GM23338 (cell line): ENCODE measurements at regions not wholly inside any gene's neighbourhood (a gene's known extent, or its start where the extent isn't known, plus 50 kb on each side); places are given as distances from the start of the nearest gene placed in this dataset.
A peak's percentile ranks its signal among the peaks of the same experiment; 100 is the strongest.

Experiments
- ATAC-seq: fragments of 200-7000 bp; cut with Tn5 transposase; 3 replicates; pipeline ENCODE4 v1.9.1; 2020
- DNase-seq: peaks from one replicate; pipeline ENCODE4 v3.0.0-alpha.2; 2015; ENCODE audit warnings: low spot score
- H2AFZ ChIP-seq: fragments of 200-600 bp; sonication (generic); 2 replicates; pipeline ENCODE4 v1.8.0; 2016; ENCODE audit warnings: antibody characterized with exemption, mild to moderate bottlenecking, moderate library complexity
- H3F3A ChIP-seq: fragments of 200-600 bp; sonication (generic); replicated peaks from 2 replicates; pipeline ENCODE4 v1.8.0; 2017; ENCODE audit warnings: antibody characterized with exemption, mixed run types, low read depth
- H3K27ac ChIP-seq: fragments of 200-600 bp; sonication (generic); 2 replicates; pipeline ENCODE4 v1.6.1; 2016; ENCODE audit warnings: low read depth
- H3K27me3 ChIP-seq: fragments of 200-600 bp; sonication (generic); 2 replicates; pipeline ENCODE4 v1.8.0; 2016; ENCODE audit warnings: mild to moderate bottlenecking, mixed run types, moderate library complexity; ENCODE audit not compliant: insufficient read depth
- H3K36me3 ChIP-seq: fragments of 200-600 bp; sonication (generic); 2 replicates; pipeline ENCODE4 v1.8.0; 2016; ENCODE audit warnings: mild to moderate bottlenecking; ENCODE audit not compliant: insufficient read depth
- H3K4me1 ChIP-seq: fragments of 200-600 bp; sonication (generic); 2 replicates; pipeline ENCODE4 v1.8.0; 2016; ENCODE audit warnings: mild to moderate bottlenecking, moderate library complexity; ENCODE audit not compliant: insufficient read depth
- H3K4me2 ChIP-seq: fragments of 200-600 bp; sonication (generic); 2 replicates; pipeline ENCODE4 v1.7.1; 2017; ENCODE audit warnings: mixed run types
- H3K4me3 ChIP-seq: fragments of 200-600 bp; sonication (generic); 2 replicates; pipeline ENCODE4 v1.6.1; 2016; ENCODE audit warnings: mixed run types
- H3K79me2 ChIP-seq: fragments of 200-600 bp; sonication (generic); replicated peaks from 2 replicates; pipeline ENCODE4 v1.8.0; 2017; ENCODE audit warnings: mild to moderate bottlenecking; ENCODE audit not compliant: insufficient read depth
- H3K9me2 ChIP-seq: fragments of 200-600 bp; sonication (generic); 2 replicates; pipeline ENCODE4 v1.8.0; 2017; ENCODE audit not compliant: insufficient read depth
- H4K20me1 ChIP-seq: fragments of 200-600 bp; sonication (generic); replicated peaks from 2 replicates; pipeline ENCODE4 v1.8.0; 2017; ENCODE audit warnings: mild to moderate bottlenecking; ENCODE audit not compliant: insufficient read depth
- H3K27ac Mint-ChIP-seq: 2 replicates; pipeline ENCODE4 v1.8.0; 2020; ENCODE audit warnings: inconsistent platforms, mild to moderate bottlenecking, moderate library complexity, mixed read lengths
- H3K27me3 Mint-ChIP-seq: 3 replicates; pipeline ENCODE4 v1.8.0; 2022; ENCODE audit warnings: low read depth, mild to moderate bottlenecking, moderate library complexity, mixed read lengths, inconsistent platforms; ENCODE audit not compliant: insufficient read depth, poor library complexity
- H3K36me3 Mint-ChIP-seq: 3 replicates; pipeline ENCODE4 v1.8.0; 2021; ENCODE audit warnings: low read depth, mild to moderate bottlenecking, inconsistent platforms, moderate library complexity, mixed read lengths
- H3K4me1 Mint-ChIP-seq: 3 replicates; pipeline ENCODE4 v1.8.0; 2020; ENCODE audit warnings: mild to moderate bottlenecking, inconsistent platforms, mixed read lengths
- H3K4me3 Mint-ChIP-seq: 3 replicates; pipeline ENCODE4 v1.8.0; 2021; ENCODE audit warnings: moderate library complexity, mild to moderate bottlenecking, inconsistent platforms, mixed read lengths
- H3K9me3 Mint-ChIP-seq: 3 replicates; pipeline ENCODE4 v1.8.0; 2020; ENCODE audit warnings: moderate library complexity, mild to moderate bottlenecking, inconsistent platforms, mixed read lengths
- CREB1 ChIP-seq: fragments of 250-450 bp; sonication (Bioruptor Pico); IDR thresholded peaks from 2 replicates; pipeline ENCODE4 v1.5.0; 2020; ENCODE audit warnings: low read depth, mild to moderate bottlenecking, moderate library complexity
- CTCF ChIP-seq, 2 experiments: fragments of 200-600 bp in 1 of 2; sonication (generic) in 1 of 2; conservative IDR thresholded peaks; 2 replicates each; pipeline versions ENCODE4 v1.5.1 to v1.6.1; 2016 to 2017; ENCODE audit warnings: antibody characterized with exemption in 2 of 2, low read depth in 2 of 2, mild to moderate bottlenecking in 2 of 2, moderate library complexity in 1 of 2
- EZH2 ChIP-seq: fragments of 200-600 bp; sonication (generic); IDR thresholded peaks from one replicate; pipeline ENCODE4 v1.8.0; 2017; ENCODE audit warnings: antibody characterized with exemption, mild to moderate bottlenecking, low read depth; ENCODE audit not compliant: unreplicated experiment
- EZH2phosphoT487 ChIP-seq: fragments of 200-600 bp; sonication (generic); IDR thresholded peaks from one replicate; pipeline ENCODE4 v1.8.1; 2018; ENCODE audit warnings: antibody characterized with exemption; ENCODE audit not compliant: unreplicated experiment
- JUNB ChIP-seq: IDR thresholded peaks from one replicate; pipeline ENCODE4 v1.6.1; 2016; ENCODE audit warnings: antibody characterized with exemption; ENCODE audit not compliant: unreplicated experiment
- NANOG ChIP-seq: IDR thresholded peaks from 2 replicates; pipeline ENCODE4 v1.6.1; 2016; ENCODE audit warnings: antibody characterized with exemption, borderline replicate concordance
- POLR2AphosphoS5 ChIP-seq: IDR thresholded peaks from 2 replicates; pipeline ENCODE4 v1.6.1; 2016; ENCODE audit warnings: antibody characterized with exemption, low read depth
- REST ChIP-seq: IDR thresholded peaks from one replicate; pipeline ENCODE4 v1.6.1; 2018; ENCODE audit warnings: antibody characterized with exemption; ENCODE audit not compliant: unreplicated experiment
- STAT1 ChIP-seq: IDR thresholded peaks from one replicate; pipeline ENCODE4 v1.6.1; 2016; ENCODE audit warnings: antibody characterized with exemption; ENCODE audit not compliant: unreplicated experiment
- ZNF114 ChIP-seq: fragments of 250-450 bp; sonication (Bioruptor Pico); IDR thresholded peaks from 2 replicates; pipeline ENCODE4 v1.5.0; 2020; ENCODE audit warnings: mild to moderate bottlenecking, moderate library complexity
- ZNF331 ChIP-seq: fragments of 250-450 bp; sonication (Bioruptor Pico); IDR thresholded peaks from 2 replicates; pipeline ENCODE4 v1.5.0; 2020; ENCODE audit warnings: low read depth, mild to moderate bottlenecking, moderate library complexity

GRCh38 chr10:16195894-16196293, 240.9 kb upstream of the PTER start:
- Mint-ChIP-seq H3K27me3 (peaks cover 4% of the 10 kb centered on the region), H3K36me3 (peaks cover 58% of the 10 kb centered on the region), H3K4me1 (peaks cover 46% of the 10 kb centered on the region), H3K4me3 (no peak overlapping the region; the same call in 2 of the 3 replicates), H3K9me3 (peaks cover 43% of the 10 kb centered on the region), H3K27ac (peak overlapping the region; percentile 67)
- Histone ChIP-seq H3K4me1 (peaks cover 31% of the 10 kb centered on the region), H3K9me2 (peaks cover 5% of the 10 kb centered on the region; the same call in 1 of the 2 replicates), H3F3A (0 out of 2 replicates have a peak, but pooled peaks cover 9% of the 10 kb centered on the region), H3K36me3 (peaks cover 7% of the 10 kb centered on the region; the same call in 1 of the 2 replicates), H3K27me3 (no peaks in the 10 kb centered on the region), H3K4me3 (peak overlapping the region; percentile 18; the same call in 1 of the 2 replicates), H3K79me2 (no peaks in the 10 kb centered on the region), H3K4me2 (peak overlapping the region; percentile 34), H2AFZ (no peak overlapping the region), H4K20me1 (no peaks in the 10 kb centered on the region), H3K27ac (peak overlapping the region; percentile 82)
- TF ChIP-seq JUNB: no peak
- peak; percentile 91 for TF ChIP-seq NANOG
- DNase-seq: peak; percentile 81
- peak; percentile 98 for ATAC-seq

- H3K4me1 ChIP-seq: peaks cover 20% of the 10 kb centered on the region
- peaks cover 43% of the 10 kb centered on the region for H3K36me3 Mint-ChIP-seq
- peaks cover 4% of the 10 kb centered on the region for H3K27me3 Mint-ChIP-seq
- no peaks in the 10 kb centered on the region for H3K79me2 ChIP-seq
- 0 out of 2 replicates have a peak, but pooled peaks cover 9% of the 10 kb centered on the region for H3F3A ChIP-seq
- 0 out of 2 replicates have a peak, but pooled peaks cover 7% of the 10 kb centered on the region for H3K9me2 ChIP-seq
- H3K36me3 ChIP-seq: peaks cover 7% of the 10 kb centered on the region; the same call in 1 of the 2 replicates
- no peaks in the 10 kb centered on the region for H3K27me3 ChIP-seq
- H3K27ac Mint-ChIP-seq: no peak overlapping the region
- H2AFZ ChIP-seq: no peak overlapping the region
- peaks cover 34% of the 10 kb centered on the region for H3K9me3 Mint-ChIP-seq
- no peak overlapping the region for H3K4me2 ChIP-seq
- no peak for DNase-seq
- no peaks in the 10 kb centered on the region for H4K20me1 ChIP-seq
- H3K4me3 Mint-ChIP-seq: no peak overlapping the region
- no peak overlapping the region for H3K27ac ChIP-seq
- peaks cover 30% of the 10 kb centered on the region for H3K4me1 Mint-ChIP-seq
- ATAC-seq: no peak
- H3K4me3 ChIP-seq: no peak overlapping the region
- no peak for TF ChIP-seq REST
- TF ChIP-seq CTCF (conservative IDR thresholded peaks at IDR 0.05; ENCODE audit: low read depth in 2 of 2): no peak
- TF ChIP-seq CREB1 (CRISPR knock-in tag): no peak
- TF ChIP-seq STAT1: no peak
- TF ChIP-seq JUNB: no peak
- no peak for TF ChIP-seq NANOG
- TF ChIP-seq ZNF331 (CRISPR knock-in tag): no peak
- TF ChIP-seq ZNF114 (CRISPR knock-in tag): no peak
- TF ChIP-seq EZH2: no peak
- no peak for TF ChIP-seq POLR2AphosphoS5
- TF ChIP-seq EZH2phosphoT487: no peak
Measured at GRCh38 chr10:16199216-16199615, 237.6 kb upstream of the PTER start.
